CD4-positive, alpha-beta T cell treated with Interleukin-6 at 100 ng/mL for 8 hours (primary cell): ENCODE measurements at regions not wholly inside any gene's neighbourhood (a gene's known extent, or its start where the extent isn't known, plus 50 kb on each side); places are given as distances from the start of the nearest gene placed in this dataset.

Experiments
- DNase-seq: peaks from one replicate; pipeline ENCODE4 v3.0.0-alpha.2; 2020; ENCODE audit warnings: mixed read lengths, low spot score

GRCh38 chr5:152046361-152046760 is 121.7 kb upstream of the GLRA1 start:
- no peak for DNase-seq

- peak; percentile 35 for DNase-seq
Observed at GRCh38 chr5:152038856-152039255, 114.2 kb upstream of the GLRA1 start.

GRCh38 chr5:152026328-152027024 is 101.8 kb upstream of the GLRA1 start:
- peak; percentile 54 for DNase-seq

GRCh38 chr5:152016421-152016820 is 91.8 kb upstream of the GLRA1 start:
- DNase-seq, result no peak

GRCh38 chr5:152007653-152008335 is 83.1 kb upstream of the GLRA1 start:
- DNase-seq, result no peak

- DNase-seq, result no peak
Observed at GRCh38 chr5:152004095-152004494, 79.4 kb upstream of the GLRA1 start.
